ENCODE measurements at regions not wholly inside any gene's neighbourhood (a gene's known extent, or its start where the extent isn't known, plus 50 kb on each side); places are given as distances from the start of the nearest gene placed in this dataset.

GRCh38 chr1:81068726-81069125 is 732.0 kb upstream of the ADGRL2 start (continued):
- TF ChIP-seq ZBTB33 (IDR thresholded peaks at IDR 0.05) (no peak), NR2F2 (IDR thresholded peaks at IDR 0.05) (no peak), YY1 (IDR thresholded peaks at IDR 0.05) (no peak), EGR1 (IDR thresholded peaks at IDR 0.05; ENCODE audit: low read depth in 2 of 2) (no peak)

- Histone ChIP-seq H3K27me3 (ENCODE audit: control insufficient read depth in 4 of 4, insufficient read depth in 4 of 4, low read length in 3 of 4) (no peaks in the 10 kb centered on the region), H3K9ac (ENCODE audit: low read depth in 1 of 2, low read length in 2 of 2) (no peak overlapping the region), H3K4me3 (ENCODE audit: low read depth in 1 of 3, low read length in 3 of 3) (no peak overlapping the region), H3K4me1 (ENCODE audit: control insufficient read depth in 4 of 4, insufficient read depth in 4 of 4, low read length in 3 of 4) (no peaks in the 10 kb centered on the region), H3K9me3 (ENCODE audit: control insufficient read depth in 4 of 4, low read length in 3 of 4) (no peaks in the 10 kb centered on the region), H3K36me3 (ENCODE audit: control insufficient read depth in 4 of 4, insufficient read depth in 3 of 4, low read depth in 1 of 4, low read length in 3 of 4) (no peaks in the 10 kb centered on the region), H3K27ac (ENCODE audit: low read depth in 1 of 2, low read length in 2 of 2) (no peak overlapping the region)
- 51% methylated on average over 7 of the region's 7 CpGs for WGBS
- TF ChIP-seq ZBTB33 (IDR thresholded peaks at IDR 0.05) (no peak), TAF1 (conservative IDR thresholded peaks at IDR 0.05) (no peak), HNF4A (conservative IDR thresholded peaks at IDR 0.05) (no peak), FOXA1 (IDR thresholded peaks at IDR 0.05) (no peak), EGR1 (IDR thresholded peaks at IDR 0.05; ENCODE audit: low read depth in 2 of 2) (no peak), ATF3 (IDR thresholded peaks at IDR 0.05) (no peak), YY1 (IDR thresholded peaks at IDR 0.05) (no peak), RAD21 (IDR thresholded peaks at IDR 0.05) (no peak), GABPA (IDR thresholded peaks at IDR 0.05 in 1 of 2, conservative IDR thresholded peaks at IDR 0.05 in 1 of 2) (no peak), REST (IDR thresholded peaks at IDR 0.05) (no peak), RXRA (IDR thresholded peaks at IDR 0.05) (no peak), SP1 (IDR thresholded peaks at IDR 0.05) (no peak), CTCF (IDR thresholded peaks at IDR 0.05; ENCODE audit: low read depth, low read length, missing input control) (no peak), NR2F2 (IDR thresholded peaks at IDR 0.05) (no peak), FOXA2 (IDR thresholded peaks at IDR 0.05) (no peak), HNF4G (IDR thresholded peaks at IDR 0.05) (no peak), JUND (IDR thresholded peaks at IDR 0.05) (no peak)
- DNase-seq (ENCODE audit: low spot score), result no peak
Measured at GRCh38 chr1:81053826-81054225, 746.9 kb upstream of the ADGRL2 start.

Measured in liver (tissue), 8 donors.